Ovary (tissue), 7 donors: ENCODE measurements at regions not wholly inside any gene's neighbourhood (a gene's known extent, or its start where the extent isn't known, plus 50 kb on each side); places are given as distances from the start of the nearest gene placed in this dataset.

ENCODE experiments used
- DNase-seq, 5 donors: peaks; one replicate each; pipeline ENCODE4 v3.0.0-alpha.2; 2019 to 2020
- H3K27ac ChIP-seq, 2 donors: fragments of 200-600 bp; one replicate each; pipeline versions ENCODE4 v1.5.1 to v1.8.0; 2019 to 2022
- H3K27me3 ChIP-seq: fragments of 200-600 bp; one replicate; pipeline ENCODE4 v1.8.0; 2022
- H3K36me3 ChIP-seq: fragments of 200-600 bp; sonication (generic); one replicate; pipeline ENCODE4 v1.5.1; 2019
- H3K4me1 ChIP-seq: one replicate; pipeline ENCODE4 v1.8.1; 2013; ENCODE audit warnings: mild to moderate bottlenecking, moderate library complexity; ENCODE audit not compliant: insufficient read depth
- H3K4me3 ChIP-seq: fragments of 200-600 bp; sonication (generic); one replicate; pipeline ENCODE4 v1.5.1; 2017
- H3K9me3 ChIP-seq, 2 donors: fragments of 200-600 bp in 1 of 2; sonication (generic) in 1 of 2; one replicate each; pipeline versions ENCODE4 v1.5.1 to v1.8.1; 2013 to 2019; ENCODE audit warnings: mild to moderate bottlenecking in 1 of 2, moderate library complexity in 1 of 2
- EP300 ChIP-seq: sonication (generic); formaldehyde crosslinking; IDR thresholded peaks from one replicate; pipeline ENCODE4 v1.6.1; 2017; ENCODE audit warnings: antibody characterized with exemption
- POLR2A ChIP-seq: fragments of 450-650 bp; IDR thresholded peaks from one replicate; pipeline ENCODE4 v1.6.1; 2017; ENCODE audit warnings: antibody characterized with exemption, mild to moderate bottlenecking, moderate library complexity
- WGBS, 3 donors: extraction: QIAGEN DNeasy Blood & Tissue Kit in 1 of 3; methylation state at CpG; one replicate each; pipeline versions ENCODE4 v1.1.5 to v1.1.7; 2013 to 2017; 5-methylcytosine and 5-hydroxymethylcytosine counted together
- intact Hi-C, 4 donors: fragments of 100-400 bp; cut with DNase I; formaldehyde crosslinking; loops; one replicate each; pipeline versions ENCODE4 v1.11.0 to v1.15.1; 2022 to 2023
- TF ChIP-seq, protein P1 (sequence below), 3 donors: fragments of 450-650 bp in 2 of 3; fragments of 200-600 bp in 1 of 3; IDR thresholded peaks; one replicate each; pipeline versions ENCODE4 v1.5.1 to v1.8.0; 2016 to 2022; ENCODE audit warnings: antibody characterized with exemption in 3 of 3, mild to moderate bottlenecking in 1 of 3
- donor health status: DM: no; HTN: no; CAD: no; lungs with moderate emphysema.
- donor health status: DM: no; HTN: no; CAD: no.
- donor health status: Bipolar disorder and iron deficiency.
- donor health status: DM: no; HTN: no; CAD: no.
- donor health status: DM: yes; HTN: yes; CAD: no.

- no peak for DNase-seq
- Histone ChIP-seq H3K27me3 (no peaks in the 10 kb centered on the region), H3K36me3 (no peaks in the 10 kb centered on the region), H3K9me3 (no peaks in the 10 kb centered on the region), H3K4me1 (peaks cover 4% of the 10 kb centered on the region), H3K27ac (no peak overlapping the region), H3K4me3 (no peak overlapping the region)
- intact Hi-C loops, result no loop called here
- no peak for TF ChIP-seq POLR2A
- TF ChIP-seq EP300, result no peak
- TF ChIP-seq, protein P1, sequence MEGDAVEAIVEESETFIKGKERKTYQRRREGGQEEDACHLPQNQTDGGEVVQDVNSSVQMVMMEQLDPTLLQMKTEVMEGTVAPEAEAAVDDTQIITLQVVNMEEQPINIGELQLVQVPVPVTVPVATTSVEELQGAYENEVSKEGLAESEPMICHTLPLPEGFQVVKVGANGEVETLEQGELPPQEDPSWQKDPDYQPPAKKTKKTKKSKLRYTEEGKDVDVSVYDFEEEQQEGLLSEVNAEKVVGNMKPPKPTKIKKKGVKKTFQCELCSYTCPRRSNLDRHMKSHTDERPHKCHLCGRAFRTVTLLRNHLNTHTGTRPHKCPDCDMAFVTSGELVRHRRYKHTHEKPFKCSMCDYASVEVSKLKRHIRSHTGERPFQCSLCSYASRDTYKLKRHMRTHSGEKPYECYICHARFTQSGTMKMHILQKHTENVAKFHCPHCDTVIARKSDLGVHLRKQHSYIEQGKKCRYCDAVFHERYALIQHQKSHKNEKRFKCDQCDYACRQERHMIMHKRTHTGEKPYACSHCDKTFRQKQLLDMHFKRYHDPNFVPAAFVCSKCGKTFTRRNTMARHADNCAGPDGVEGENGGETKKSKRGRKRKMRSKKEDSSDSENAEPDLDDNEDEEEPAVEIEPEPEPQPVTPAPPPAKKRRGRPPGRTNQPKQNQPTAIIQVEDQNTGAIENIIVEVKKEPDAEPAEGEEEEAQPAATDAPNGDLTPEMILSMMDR (IDR thresholded peaks at IDR 0.05), result no peak
- 37 to 69% (median 42%) methylated on average over 1 of the region's 1 CpG for WGBS, 3 donors
Measured at GRCh38 chr15:60130398-60130797, 126.3 kb downstream of the FOXB1 start.

- 82 to 87% (median 84%) methylated on average over 7 of the region's 7 CpGs for WGBS, 3 donors
- H3K9me3 ChIP-seq, result no peaks in the 10 kb centered on the region
- intact Hi-C loops, result no loop called here
Measured at GRCh38 chr15:60130821-60131220, 126.7 kb downstream of the FOXB1 start.

GRCh38 chr15:60134609-60135008 lies 130.5 kb downstream of the FOXB1 start:
- DNase-seq, result no peak
- Histone ChIP-seq H3K27me3 (no peaks in the 10 kb centered on the region), H3K4me1 (no peaks in the 10 kb centered on the region), H3K4me3 (no peak overlapping the region), H3K27ac (no peak overlapping the region), H3K36me3 (no peaks in the 10 kb centered on the region), H3K9me3 (no peaks in the 10 kb centered on the region)
- TF ChIP-seq POLR2A, result no peak
- TF ChIP-seq, protein P1 (IDR thresholded peaks at IDR 0.05), result no peak
- TF ChIP-seq EP300, result no peak
- intact Hi-C loops, result no loop called here
- 75 to 94% (median 84%) methylated on average over 1 of the region's 1 CpG for WGBS, 3 donors

More at GRCh38 chr15:60130821-60131220, 126.7 kb downstream of the FOXB1 start:
- Histone ChIP-seq H3K4me1 (peaks cover 4% of the 10 kb centered on the region), H3K27me3 (no peaks in the 10 kb centered on the region), H3K4me3 (no peak overlapping the region), H3K27ac (no peak overlapping the region), H3K36me3 (no peaks in the 10 kb centered on the region)
- DNase-seq, result no peak
- TF ChIP-seq, protein P1 (IDR thresholded peaks at IDR 0.05), result no peak
- TF ChIP-seq EP300, result no peak
- TF ChIP-seq POLR2A, result no peak

- no peak overlapping the region for H3K4me3 ChIP-seq
- no peaks in the 10 kb centered on the region for H3K9me3 ChIP-seq
- no peak for DNase-seq
- no peak overlapping the region for H3K27ac ChIP-seq
- intact Hi-C loops, result no loop called here
- no peaks in the 10 kb centered on the region for H3K36me3 ChIP-seq
- 73 to 88% (median 82%) methylated on average over 2 of the region's 2 CpGs for WGBS, 3 donors
- no peaks in the 10 kb centered on the region for H3K4me1 ChIP-seq
- H3K27me3 ChIP-seq, result no peaks in the 10 kb centered on the region
- TF ChIP-seq, protein P1 (IDR thresholded peaks at IDR 0.05), result no peak
- TF ChIP-seq POLR2A, result no peak
- no peak for TF ChIP-seq EP300
Measured at GRCh38 chr15:60135961-60136360, 131.8 kb downstream of the FOXB1 start.
